ENCODE measurements at regions not wholly inside any gene's neighbourhood (a gene's known extent, or its start where the extent isn't known, plus 50 kb on each side); places are given as distances from the start of the nearest gene placed in this dataset.

DNA sequence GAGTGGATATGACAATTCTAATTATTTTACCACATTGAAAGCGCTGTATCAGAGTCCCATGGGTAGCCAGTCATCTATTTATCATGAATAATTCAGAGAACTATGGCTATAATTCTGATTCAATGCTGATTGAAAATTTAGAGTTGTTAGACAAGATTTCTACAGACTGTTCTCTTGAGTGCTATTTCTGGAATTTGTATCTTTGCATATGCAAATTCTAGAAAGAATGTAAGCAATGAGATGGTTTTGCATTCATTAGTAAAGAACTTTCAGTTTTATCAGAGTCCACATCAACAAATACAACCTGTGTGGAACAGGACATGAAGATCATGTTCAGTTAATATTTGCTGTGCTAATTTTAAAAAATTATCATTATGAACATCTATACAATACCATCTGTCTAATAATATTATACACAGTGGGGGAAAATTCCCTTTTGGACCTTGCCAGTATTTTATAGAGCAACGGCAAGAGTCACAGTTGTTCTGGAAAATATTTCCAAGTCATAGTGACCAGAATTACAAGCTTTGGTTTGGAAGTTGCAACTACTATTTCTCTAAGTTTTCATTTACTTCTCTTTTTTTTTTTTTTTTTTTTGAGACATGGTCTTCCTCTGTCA, 372.7 kb upstream of the PTGER4 start:
- TF ChIP-seq, protein P1, sequence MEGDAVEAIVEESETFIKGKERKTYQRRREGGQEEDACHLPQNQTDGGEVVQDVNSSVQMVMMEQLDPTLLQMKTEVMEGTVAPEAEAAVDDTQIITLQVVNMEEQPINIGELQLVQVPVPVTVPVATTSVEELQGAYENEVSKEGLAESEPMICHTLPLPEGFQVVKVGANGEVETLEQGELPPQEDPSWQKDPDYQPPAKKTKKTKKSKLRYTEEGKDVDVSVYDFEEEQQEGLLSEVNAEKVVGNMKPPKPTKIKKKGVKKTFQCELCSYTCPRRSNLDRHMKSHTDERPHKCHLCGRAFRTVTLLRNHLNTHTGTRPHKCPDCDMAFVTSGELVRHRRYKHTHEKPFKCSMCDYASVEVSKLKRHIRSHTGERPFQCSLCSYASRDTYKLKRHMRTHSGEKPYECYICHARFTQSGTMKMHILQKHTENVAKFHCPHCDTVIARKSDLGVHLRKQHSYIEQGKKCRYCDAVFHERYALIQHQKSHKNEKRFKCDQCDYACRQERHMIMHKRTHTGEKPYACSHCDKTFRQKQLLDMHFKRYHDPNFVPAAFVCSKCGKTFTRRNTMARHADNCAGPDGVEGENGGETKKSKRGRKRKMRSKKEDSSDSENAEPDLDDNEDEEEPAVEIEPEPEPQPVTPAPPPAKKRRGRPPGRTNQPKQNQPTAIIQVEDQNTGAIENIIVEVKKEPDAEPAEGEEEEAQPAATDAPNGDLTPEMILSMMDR (conservative IDR thresholded peaks at IDR 0.05; ENCODE audit: low read depth, low read length): no peak
- TF ChIP-seq EZH2 (IDR thresholded peaks at IDR 0.05; ENCODE audit: borderline replicate concordance, low read depth, low read length, poor library complexity, severe bottlenecking): no peak

Measured in A673 (cell line).